ENCODE measurements at regions not wholly inside any gene's neighbourhood (a gene's known extent, or its start where the extent isn't known, plus 50 kb on each side); places are given as distances from the start of the nearest gene placed in this dataset.

- no peaks in the 10 kb centered on the region for H3K4me1 ChIP-seq (ENCODE audit: control insufficient read depth in 1 of 2, insufficient read depth in 2 of 2, low read length in 2 of 2)
- no peaks in the 10 kb centered on the region for H3K27me3 ChIP-seq (ENCODE audit: low read depth, low read length)
- no peaks in the 10 kb centered on the region for H3K9me3 ChIP-seq (ENCODE audit: control insufficient read depth in 1 of 2, low read length in 2 of 2)
- H3K36me3 ChIP-seq (ENCODE audit: control insufficient read depth in 1 of 2, insufficient read depth in 2 of 2, low read length in 2 of 2) = no peaks in the 10 kb centered on the region
- no peak overlapping the region for H3K27ac ChIP-seq (ENCODE audit: low read length)
- H3K4me3 ChIP-seq (ENCODE audit: low read depth in 1 of 2, low read length in 2 of 2) = no peak overlapping the region
These were observed 140.3 kb upstream of the SEL1L start for GRCh38 chr14:81673930-81674329.

GRCh38 chr14:81676395-81676794, 142.7 kb upstream of the SEL1L start:
- H3K27ac ChIP-seq (ENCODE audit: low read length) = no peak overlapping the region
- no peaks in the 10 kb centered on the region for H3K27me3 ChIP-seq (ENCODE audit: low read depth, low read length)
- no peaks in the 10 kb centered on the region for H3K4me1 ChIP-seq (ENCODE audit: control insufficient read depth in 1 of 2, insufficient read depth in 2 of 2, low read length in 2 of 2)
- no peak overlapping the region for H3K4me3 ChIP-seq (ENCODE audit: low read depth in 1 of 2, low read length in 2 of 2)
- H3K9me3 ChIP-seq (ENCODE audit: control insufficient read depth in 1 of 2, low read length in 2 of 2) = no peaks in the 10 kb centered on the region
- no peaks in the 10 kb centered on the region for H3K36me3 ChIP-seq (ENCODE audit: control insufficient read depth in 1 of 2, insufficient read depth in 2 of 2, low read length in 2 of 2)

GRCh38 chr14:81676879-81677278, 143.2 kb upstream of the SEL1L start:
- H3K36me3 ChIP-seq (ENCODE audit: control insufficient read depth in 1 of 2, insufficient read depth in 2 of 2, low read length in 2 of 2) = no peaks in the 10 kb centered on the region
- H3K9me3 ChIP-seq (ENCODE audit: control insufficient read depth in 1 of 2, low read length in 2 of 2) = no peaks in the 10 kb centered on the region
- H3K4me3 ChIP-seq (ENCODE audit: low read depth in 1 of 2, low read length in 2 of 2) = no peak overlapping the region
- no peaks in the 10 kb centered on the region for H3K27me3 ChIP-seq (ENCODE audit: low read depth, low read length)
- no peak overlapping the region for H3K27ac ChIP-seq (ENCODE audit: low read length)
- no peaks in the 10 kb centered on the region for H3K4me1 ChIP-seq (ENCODE audit: control insufficient read depth in 1 of 2, insufficient read depth in 2 of 2, low read length in 2 of 2)

GRCh38 chr14:81677736-81678135, 144.1 kb upstream of the SEL1L start:
- Histone ChIP-seq H3K9me3 (ENCODE audit: control insufficient read depth in 1 of 2, low read length in 2 of 2) (no peaks in the 10 kb centered on the region), H3K4me1 (ENCODE audit: control insufficient read depth in 1 of 2, insufficient read depth in 2 of 2, low read length in 2 of 2) (no peaks in the 10 kb centered on the region), H3K4me3 (ENCODE audit: low read depth in 1 of 2, low read length in 2 of 2) (no peak overlapping the region), H3K27ac (ENCODE audit: low read length) (no peak overlapping the region), H3K27me3 (ENCODE audit: low read depth, low read length) (no peaks in the 10 kb centered on the region), H3K36me3 (ENCODE audit: control insufficient read depth in 1 of 2, insufficient read depth in 2 of 2, low read length in 2 of 2) (no peaks in the 10 kb centered on the region)

- H3K27me3 ChIP-seq (ENCODE audit: low read depth, low read length) = no peaks in the 10 kb centered on the region
- H3K4me1 ChIP-seq (ENCODE audit: control insufficient read depth in 1 of 2, insufficient read depth in 2 of 2, low read length in 2 of 2) = no peaks in the 10 kb centered on the region
- H3K4me3 ChIP-seq (ENCODE audit: low read depth in 1 of 2, low read length in 2 of 2) = no peak overlapping the region
- H3K9me3 ChIP-seq (ENCODE audit: control insufficient read depth in 1 of 2, low read length in 2 of 2) = no peaks in the 10 kb centered on the region
- H3K36me3 ChIP-seq (ENCODE audit: control insufficient read depth in 1 of 2, insufficient read depth in 2 of 2, low read length in 2 of 2) = no peaks in the 10 kb centered on the region
- H3K27ac ChIP-seq (ENCODE audit: low read length) = no peak overlapping the region
These were observed 145.6 kb upstream of the SEL1L start for GRCh38 chr14:81679226-81679625.

GRCh38 chr14:81681541-81681940, 147.9 kb upstream of the SEL1L start:
- Histone ChIP-seq H3K4me1 (ENCODE audit: control insufficient read depth in 1 of 2, insufficient read depth in 2 of 2, low read length in 2 of 2) (no peaks in the 10 kb centered on the region), H3K4me3 (ENCODE audit: low read depth in 1 of 2, low read length in 2 of 2) (no peak overlapping the region), H3K27ac (ENCODE audit: low read length) (no peak overlapping the region), H3K9me3 (ENCODE audit: control insufficient read depth in 1 of 2, low read length in 2 of 2) (no peaks in the 10 kb centered on the region), H3K36me3 (ENCODE audit: control insufficient read depth in 1 of 2, insufficient read depth in 2 of 2, low read length in 2 of 2) (no peaks in the 10 kb centered on the region), H3K27me3 (ENCODE audit: low read depth, low read length) (no peaks in the 10 kb centered on the region)

- Histone ChIP-seq H3K36me3 (ENCODE audit: control insufficient read depth in 1 of 2, insufficient read depth in 2 of 2, low read length in 2 of 2) (no peaks in the 10 kb centered on the region), H3K4me1 (ENCODE audit: control insufficient read depth in 1 of 2, insufficient read depth in 2 of 2, low read length in 2 of 2) (no peaks in the 10 kb centered on the region), H3K27me3 (ENCODE audit: low read depth, low read length) (no peaks in the 10 kb centered on the region), H3K27ac (ENCODE audit: low read length) (no peak overlapping the region), H3K4me3 (ENCODE audit: low read depth in 1 of 2, low read length in 2 of 2) (no peak overlapping the region), H3K9me3 (ENCODE audit: control insufficient read depth in 1 of 2, low read length in 2 of 2) (no peaks in the 10 kb centered on the region)
These were observed 148.5 kb upstream of the SEL1L start for GRCh38 chr14:81682134-81682533.

- Histone ChIP-seq H3K27me3 (ENCODE audit: low read depth, low read length) (no peaks in the 10 kb centered on the region), H3K4me1 (ENCODE audit: control insufficient read depth in 1 of 2, insufficient read depth in 2 of 2, low read length in 2 of 2) (no peaks in the 10 kb centered on the region), H3K9me3 (ENCODE audit: control insufficient read depth in 1 of 2, low read length in 2 of 2) (no peaks in the 10 kb centered on the region), H3K27ac (ENCODE audit: low read length) (no peak overlapping the region), H3K36me3 (ENCODE audit: control insufficient read depth in 1 of 2, insufficient read depth in 2 of 2, low read length in 2 of 2) (no peaks in the 10 kb centered on the region), H3K4me3 (ENCODE audit: low read depth in 1 of 2, low read length in 2 of 2) (no peak overlapping the region)
These were observed 149.0 kb upstream of the SEL1L start for GRCh38 chr14:81682701-81683100.

GRCh38 chr14:81684696-81685095, 151.0 kb upstream of the SEL1L start:
- Histone ChIP-seq H3K9me3 (ENCODE audit: control insufficient read depth in 1 of 2, low read length in 2 of 2) (no peaks in the 10 kb centered on the region), H3K27ac (ENCODE audit: low read length) (no peak overlapping the region), H3K36me3 (ENCODE audit: control insufficient read depth in 1 of 2, insufficient read depth in 2 of 2, low read length in 2 of 2) (no peaks in the 10 kb centered on the region), H3K4me3 (ENCODE audit: low read depth in 1 of 2, low read length in 2 of 2) (no peak overlapping the region), H3K27me3 (ENCODE audit: low read depth, low read length) (no peaks in the 10 kb centered on the region), H3K4me1 (ENCODE audit: control insufficient read depth in 1 of 2, insufficient read depth in 2 of 2, low read length in 2 of 2) (no peaks in the 10 kb centered on the region)

GRCh38 chr14:81686512-81686911, 152.9 kb upstream of the SEL1L start:
- Histone ChIP-seq H3K4me1 (ENCODE audit: control insufficient read depth in 1 of 2, insufficient read depth in 2 of 2, low read length in 2 of 2) (no peaks in the 10 kb centered on the region), H3K27ac (ENCODE audit: low read length) (no peak overlapping the region), H3K4me3 (ENCODE audit: low read depth in 1 of 2, low read length in 2 of 2) (no peak overlapping the region), H3K36me3 (ENCODE audit: control insufficient read depth in 1 of 2, insufficient read depth in 2 of 2, low read length in 2 of 2) (no peaks in the 10 kb centered on the region), H3K9me3 (ENCODE audit: control insufficient read depth in 1 of 2, low read length in 2 of 2) (no peaks in the 10 kb centered on the region), H3K27me3 (ENCODE audit: low read depth, low read length) (no peaks in the 10 kb centered on the region)

- H3K9me3 ChIP-seq (ENCODE audit: control insufficient read depth in 1 of 2, low read length in 2 of 2) = no peaks in the 10 kb centered on the region
These were observed 158.3 kb upstream of the SEL1L start for GRCh38 chr14:81691931-81692330.

GRCh38 chr14:81694419-81694818, 160.8 kb upstream of the SEL1L start:
- H3K4me1 ChIP-seq (ENCODE audit: control insufficient read depth in 1 of 2, insufficient read depth in 2 of 2, low read length in 2 of 2) = no peaks in the 10 kb centered on the region
- no peak overlapping the region for H3K4me3 ChIP-seq (ENCODE audit: low read depth in 1 of 2, low read length in 2 of 2)
- H3K36me3 ChIP-seq (ENCODE audit: control insufficient read depth in 1 of 2, insufficient read depth in 2 of 2, low read length in 2 of 2) = no peaks in the 10 kb centered on the region
- no peaks in the 10 kb centered on the region for H3K9me3 ChIP-seq (ENCODE audit: control insufficient read depth in 1 of 2, low read length in 2 of 2)
- H3K27me3 ChIP-seq (ENCODE audit: low read depth, low read length) = no peaks in the 10 kb centered on the region
- H3K27ac ChIP-seq (ENCODE audit: low read length) = no peak overlapping the region

More at GRCh38 chr14:81691931-81692330, 158.3 kb upstream of the SEL1L start:
- H3K4me3 ChIP-seq (ENCODE audit: low read depth in 1 of 2, low read length in 2 of 2) = no peak overlapping the region
- H3K36me3 ChIP-seq (ENCODE audit: control insufficient read depth in 1 of 2, insufficient read depth in 2 of 2, low read length in 2 of 2) = no peaks in the 10 kb centered on the region
- no peaks in the 10 kb centered on the region for H3K27me3 ChIP-seq (ENCODE audit: low read depth, low read length)
- no peaks in the 10 kb centered on the region for H3K4me1 ChIP-seq (ENCODE audit: control insufficient read depth in 1 of 2, insufficient read depth in 2 of 2, low read length in 2 of 2)
- H3K27ac ChIP-seq (ENCODE audit: low read length) = no peak overlapping the region
